ENCODE measurements at regions not wholly inside any gene's neighbourhood (a gene's known extent, or its start where the extent isn't known, plus 50 kb on each side); places are given as distances from the start of the nearest gene placed in this dataset.
"Not testable (repeated sequence)": the region's sequence is repeated elsewhere in the genome, so short reads cannot be mapped to it uniquely, and the experiment has no call there.

DNA sequence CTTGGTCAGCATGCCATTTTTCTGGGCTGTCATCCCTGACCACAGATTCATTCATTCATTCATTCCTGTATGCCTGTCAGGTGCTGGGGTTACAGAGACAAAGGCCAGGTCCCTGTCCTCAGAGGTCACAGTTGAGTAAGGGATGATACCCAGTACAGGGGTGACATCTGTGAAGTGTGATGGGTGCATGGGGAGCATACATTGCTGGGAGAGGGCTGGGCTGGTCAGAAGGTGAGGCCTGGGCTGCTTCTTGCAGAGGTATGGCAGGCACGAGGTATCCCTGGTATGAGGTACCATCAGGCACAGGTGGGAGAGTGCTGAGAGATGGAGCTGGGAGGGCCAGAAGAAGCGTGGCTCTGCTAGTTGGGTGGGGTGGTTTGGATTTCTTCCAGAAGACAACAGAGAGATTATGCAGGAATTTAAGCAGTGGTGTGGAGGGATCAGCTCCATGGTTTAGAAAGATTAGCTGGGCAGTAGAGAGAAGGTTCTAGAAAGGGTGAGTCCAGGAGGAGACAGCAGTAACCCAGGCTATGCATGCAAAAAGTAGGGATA lies 181.9 kb upstream of the HAAO start:
- DNase-seq (ENCODE audit: low read depth): no peak

DNA sequence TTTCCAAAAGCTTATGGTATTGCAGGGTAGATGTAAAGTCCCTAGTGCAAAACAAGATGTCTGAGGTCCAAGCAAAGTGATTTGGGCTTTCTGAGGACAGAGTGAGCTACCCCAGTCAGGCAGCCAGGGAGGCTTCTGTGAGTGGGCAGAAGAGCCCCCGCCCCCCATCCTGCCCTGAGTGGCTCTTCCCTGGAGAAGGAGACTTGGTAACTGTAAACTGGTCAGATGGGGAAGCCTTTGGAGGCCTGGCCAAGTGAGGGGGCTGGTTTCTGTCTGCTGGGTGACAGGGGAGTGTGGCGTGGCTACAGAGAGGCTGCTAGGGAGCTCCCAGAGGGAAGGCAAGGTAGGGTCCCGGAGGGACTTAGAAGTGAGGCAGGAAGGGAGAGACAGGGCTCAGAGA lies 181.3 kb upstream of the HAAO start:
- DNase-seq (ENCODE audit: low read depth): no peak

DNA sequence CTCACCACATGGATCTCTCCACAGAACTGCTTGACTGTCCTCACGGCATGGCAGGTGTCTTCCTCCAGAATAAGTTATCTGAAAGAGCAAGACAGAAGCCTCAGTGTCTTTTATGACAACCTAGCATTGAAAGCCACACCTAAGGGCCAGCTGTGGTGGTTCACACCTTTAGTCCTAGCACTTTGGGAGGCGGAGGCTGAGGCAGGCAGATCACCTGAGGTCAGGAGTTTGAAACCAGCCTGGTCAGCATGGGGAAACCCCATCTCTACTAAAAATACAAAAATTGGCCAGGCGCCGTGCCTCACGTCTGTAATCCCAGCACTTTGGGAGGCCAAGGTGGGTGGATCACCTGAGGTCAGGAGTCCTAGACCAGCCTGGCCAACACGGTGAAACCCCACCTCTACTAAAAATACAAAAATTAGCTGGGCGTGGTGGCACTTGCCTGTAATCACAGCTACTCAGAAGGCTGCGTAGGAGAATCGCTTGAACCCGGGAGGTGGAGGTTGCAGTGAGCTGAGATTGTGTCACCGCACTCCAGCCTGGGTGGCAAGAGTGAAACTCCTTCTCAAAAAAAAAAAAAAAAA lies 180.6 kb upstream of the HAAO start:
- not testable (repeated sequence) for DNase-seq (ENCODE audit: low read depth)

DNA sequence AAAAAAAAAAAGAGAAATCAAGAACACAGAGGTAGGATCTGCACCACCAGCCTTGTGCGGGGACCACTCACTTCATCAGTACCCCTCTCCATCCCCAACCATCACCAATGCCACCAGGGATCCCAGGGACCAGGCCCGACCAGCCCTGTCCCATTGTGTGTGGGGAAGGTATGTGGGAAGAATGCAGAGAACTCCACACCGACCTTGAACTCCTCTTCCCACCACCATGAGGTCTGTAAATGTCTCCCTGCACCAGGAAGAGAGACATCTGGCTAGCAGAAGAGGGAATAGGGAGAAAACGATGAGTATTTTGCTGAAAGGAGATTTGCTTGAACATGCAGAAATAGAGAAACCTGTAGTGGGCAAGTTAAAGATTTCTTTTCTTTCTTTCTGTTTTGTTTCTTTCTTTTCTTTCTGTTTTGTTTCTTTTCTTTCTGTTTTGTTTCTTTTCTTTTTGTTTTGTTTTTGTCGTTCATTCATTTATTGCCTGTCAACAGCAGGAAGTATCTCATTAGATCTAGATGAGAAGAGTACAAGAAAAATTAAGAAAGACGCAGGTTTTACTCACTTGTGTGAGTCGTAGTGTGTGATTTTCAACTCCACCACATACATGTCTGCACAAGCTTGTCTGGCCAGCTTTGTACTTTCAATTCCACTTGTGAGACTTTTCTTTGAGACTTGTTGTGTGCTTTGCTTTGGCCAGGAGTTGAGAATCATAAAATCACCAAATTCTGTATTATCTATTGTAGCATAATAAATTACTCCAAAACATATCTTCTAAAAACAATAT lies 179.8 kb upstream of the HAAO start:
- no peak for DNase-seq (ENCODE audit: low read depth)

DNA sequence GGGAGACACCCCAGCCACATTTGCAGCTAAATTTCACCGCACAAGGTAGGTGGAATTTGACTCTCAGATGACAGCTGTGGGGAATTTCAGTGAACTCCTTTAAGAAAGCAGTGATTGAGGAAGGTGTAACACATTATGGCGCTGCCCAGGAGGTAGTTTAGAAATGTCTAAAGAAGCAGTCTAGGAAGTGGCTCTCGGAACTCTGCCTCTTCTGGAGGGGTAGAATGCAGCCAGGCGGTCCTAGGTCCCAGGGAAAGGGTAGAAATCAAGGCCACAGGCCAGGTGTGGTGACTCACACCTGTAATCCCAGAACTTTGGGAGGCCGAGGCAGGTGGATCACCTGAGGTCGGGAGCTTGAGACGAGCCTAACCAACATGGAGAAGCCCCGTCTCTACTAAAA lies 179.0 kb upstream of the HAAO start:
- no peak for DNase-seq (ENCODE audit: low read depth)

DNA sequence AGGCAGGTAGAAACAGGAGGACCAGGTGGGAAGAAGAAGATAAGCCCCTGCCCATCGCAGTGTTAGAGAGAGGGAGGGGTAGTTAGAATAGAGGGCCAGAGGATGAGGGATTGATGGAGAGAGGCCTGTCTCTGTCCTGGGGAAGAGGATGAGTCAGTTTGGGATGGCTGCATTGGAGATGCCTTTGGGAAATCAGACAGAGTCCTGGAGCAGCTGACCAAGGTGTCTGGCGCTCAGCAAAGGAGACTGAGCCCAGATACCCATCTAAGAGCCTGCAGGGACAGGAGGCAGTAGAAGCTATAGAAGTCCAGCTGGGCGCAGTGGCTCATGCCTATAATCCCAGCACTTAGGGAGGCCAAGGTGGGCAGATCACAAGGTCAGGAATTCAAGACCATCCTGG lies 177.8 kb upstream of the HAAO start:
- no peak for DNase-seq (ENCODE audit: low read depth)

DNA sequence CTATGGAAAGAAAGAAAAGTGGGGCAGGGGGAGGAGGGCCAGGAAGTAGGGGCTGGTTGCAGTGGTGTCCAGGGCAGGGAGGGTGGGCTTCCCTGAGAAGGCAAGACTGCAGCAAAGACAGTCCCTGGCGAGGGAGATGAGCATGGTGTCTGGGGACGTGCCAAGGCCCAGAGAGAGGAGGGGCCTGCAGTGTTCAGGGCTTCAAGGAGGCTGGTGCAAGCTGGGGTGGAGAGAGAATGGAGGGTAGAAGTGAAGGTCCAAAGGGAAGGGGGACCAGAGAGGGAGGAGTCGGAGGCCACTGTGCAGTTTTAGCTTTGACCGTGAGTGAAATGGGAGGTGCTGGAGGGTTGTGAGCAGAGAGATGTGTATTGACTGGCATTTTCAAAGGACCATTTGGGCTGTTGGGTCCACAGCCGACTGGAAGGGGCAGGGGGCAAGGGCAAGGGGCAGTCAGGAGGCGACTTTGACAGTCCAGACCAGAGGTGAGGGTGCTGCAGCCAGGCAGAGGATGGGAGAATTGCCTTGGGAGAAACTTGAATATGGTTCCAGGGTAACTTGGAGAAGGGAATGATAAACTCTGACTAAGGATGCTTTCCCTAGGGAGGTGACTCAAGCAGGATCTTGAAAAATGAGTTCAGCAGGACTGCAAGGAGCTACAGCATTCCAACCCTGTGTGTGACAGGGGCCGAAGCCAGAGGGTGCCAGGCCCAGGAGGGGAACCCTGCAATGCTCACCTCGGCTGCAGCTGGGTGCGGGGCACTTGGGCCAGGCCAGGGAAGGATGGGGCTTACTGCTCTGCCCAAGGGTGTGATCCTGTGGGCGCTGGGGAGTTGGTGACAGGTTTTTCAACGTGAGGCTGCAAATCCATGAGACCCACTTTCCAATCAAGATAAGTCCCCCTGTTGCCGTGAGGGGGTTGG lies 177.1 kb upstream of the HAAO start:
- no peak for DNase-seq (ENCODE audit: low read depth)

DNA sequence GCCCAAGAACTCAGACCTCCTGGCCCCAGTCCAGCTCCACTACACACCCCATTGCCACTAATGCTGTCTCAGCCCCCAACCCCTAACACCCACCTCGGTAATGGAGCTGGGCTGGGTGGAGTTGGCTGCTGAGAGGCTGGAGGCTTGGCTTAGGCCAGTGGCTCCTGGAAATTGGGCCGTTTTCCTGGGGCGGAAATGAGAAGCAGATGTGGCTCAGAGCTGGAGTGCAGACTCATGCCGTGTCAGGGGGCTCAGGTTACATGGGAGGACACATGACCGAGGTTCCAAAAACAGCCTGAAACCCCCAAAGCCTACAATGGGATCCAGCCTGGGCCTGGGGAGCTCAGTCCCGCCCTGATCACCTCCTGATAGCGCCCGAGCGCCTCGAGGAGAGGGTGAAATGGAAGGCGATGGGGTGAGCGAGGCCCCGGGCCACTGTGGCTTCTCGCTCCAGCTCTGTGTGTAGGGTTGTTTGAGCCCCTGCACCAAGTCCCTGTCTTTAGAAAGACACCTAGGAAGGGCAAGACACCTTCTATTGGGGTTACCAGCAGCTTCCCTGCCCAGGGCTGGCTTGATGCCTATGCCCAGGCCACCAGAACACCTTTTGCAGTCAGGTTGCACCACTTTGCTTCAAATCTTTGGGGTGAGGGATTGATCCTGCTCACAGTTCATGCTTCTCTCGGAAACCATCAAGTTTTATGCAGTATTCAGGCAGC lies 175.7 kb upstream of the HAAO start:
- DNase-seq (ENCODE audit: low read depth): no peak

DNA sequence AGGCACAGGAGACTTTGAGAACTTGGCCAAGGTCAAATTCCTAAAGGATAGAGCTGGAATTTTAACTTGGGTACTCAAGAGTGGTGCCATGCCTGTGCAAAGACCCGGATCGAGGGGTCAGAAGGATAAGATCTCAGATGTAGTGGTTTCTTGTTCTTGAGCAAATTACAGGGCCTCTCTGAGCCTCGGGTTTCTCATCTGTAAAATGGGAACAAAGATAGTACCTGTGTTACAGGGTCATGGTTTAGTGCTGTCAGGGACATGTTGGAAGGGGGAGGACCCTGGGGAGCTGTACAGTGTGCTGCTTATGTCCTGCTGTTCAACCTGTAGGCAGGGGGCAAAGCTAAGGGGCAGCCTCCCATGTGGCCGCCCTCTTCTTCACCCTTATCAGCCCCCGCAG lies 173.5 kb upstream of the HAAO start:
- no peak for DNase-seq (ENCODE audit: low read depth)

DNA sequence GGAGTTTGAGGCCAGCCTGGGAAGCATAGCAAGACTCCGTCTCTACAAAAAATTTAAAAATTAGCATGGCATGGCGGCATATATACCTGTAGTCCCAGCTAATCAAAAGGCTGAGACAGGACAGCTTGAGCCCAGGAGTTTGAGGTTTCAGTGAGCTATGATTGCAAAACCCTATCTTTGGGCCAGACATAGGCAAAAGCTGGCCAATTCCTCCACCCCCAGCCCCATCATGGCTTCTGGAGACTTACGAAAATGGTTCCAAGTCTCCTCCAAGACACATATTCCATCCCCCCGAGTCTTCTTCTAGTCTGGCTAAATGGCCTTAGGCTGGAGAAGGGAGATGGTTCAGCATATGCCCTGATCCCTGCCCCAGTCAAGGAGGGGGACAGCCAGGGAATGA lies 172.8 kb upstream of the HAAO start:
- no peak for DNase-seq (ENCODE audit: low read depth)

DNA sequence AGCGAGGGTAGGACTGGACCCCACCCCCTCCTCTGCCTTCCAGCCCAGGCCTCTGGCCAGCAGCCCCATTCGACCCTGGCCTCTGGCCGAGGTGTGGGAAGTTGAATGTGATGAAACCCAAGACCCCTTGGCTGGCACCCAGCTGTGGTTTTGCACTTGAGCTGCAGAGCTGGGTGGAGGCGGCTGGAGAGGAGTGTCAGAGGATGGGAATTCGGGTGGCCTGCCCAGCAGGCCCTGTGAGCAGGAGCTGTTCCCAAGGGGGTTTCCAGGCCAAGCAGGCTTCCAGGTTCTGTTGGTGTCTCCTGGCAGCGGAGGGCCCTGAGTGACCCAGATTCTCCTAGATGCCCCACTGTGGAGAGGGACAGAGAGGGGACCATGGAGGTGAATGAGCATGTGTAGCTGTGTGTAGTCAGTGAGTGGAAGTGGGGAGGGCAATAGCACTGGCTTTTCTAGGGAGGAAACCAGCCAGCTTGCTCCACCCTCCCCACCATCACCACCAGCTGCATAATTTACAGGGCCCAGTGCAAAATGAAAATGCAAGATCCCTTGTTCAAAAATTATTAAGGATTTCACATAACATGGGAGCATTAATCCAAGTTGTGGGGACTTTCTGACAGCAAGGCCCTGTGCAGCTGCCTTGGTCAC lies 172.2 kb upstream of the HAAO start:
- DNase-seq (ENCODE audit: low read depth): no peak

DNA sequence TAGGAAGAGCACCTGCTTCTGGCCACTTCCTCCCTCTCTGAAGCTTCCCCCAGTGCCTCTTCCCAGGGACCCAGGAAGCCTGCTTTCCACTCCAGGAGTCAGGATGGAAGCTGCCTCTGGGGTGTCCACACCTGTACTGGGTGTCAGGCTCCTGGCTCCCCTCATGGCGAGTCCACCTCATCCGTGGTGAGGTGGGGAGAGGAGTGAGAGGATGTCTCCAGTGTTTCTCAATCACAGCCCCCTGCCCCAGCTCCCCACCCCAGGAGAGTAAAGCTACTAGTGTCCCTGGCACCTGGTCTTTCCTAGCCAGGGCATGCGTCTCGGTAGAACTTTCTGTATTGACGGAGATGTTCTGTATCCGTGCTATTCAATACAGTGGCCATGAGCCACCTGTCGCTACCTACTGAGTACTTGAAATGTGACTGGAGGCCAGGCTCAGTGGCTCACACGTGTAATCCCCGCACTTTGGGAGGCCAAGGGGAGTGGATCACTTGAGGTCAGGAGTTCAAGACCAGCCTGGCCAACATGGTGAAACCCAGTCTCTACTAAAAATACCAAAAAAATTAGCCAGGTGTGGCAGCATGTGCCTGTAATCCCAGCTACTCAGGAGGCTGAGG lies 171.2 kb upstream of the HAAO start:
- DNase-seq (ENCODE audit: low read depth): no peak

DNA sequence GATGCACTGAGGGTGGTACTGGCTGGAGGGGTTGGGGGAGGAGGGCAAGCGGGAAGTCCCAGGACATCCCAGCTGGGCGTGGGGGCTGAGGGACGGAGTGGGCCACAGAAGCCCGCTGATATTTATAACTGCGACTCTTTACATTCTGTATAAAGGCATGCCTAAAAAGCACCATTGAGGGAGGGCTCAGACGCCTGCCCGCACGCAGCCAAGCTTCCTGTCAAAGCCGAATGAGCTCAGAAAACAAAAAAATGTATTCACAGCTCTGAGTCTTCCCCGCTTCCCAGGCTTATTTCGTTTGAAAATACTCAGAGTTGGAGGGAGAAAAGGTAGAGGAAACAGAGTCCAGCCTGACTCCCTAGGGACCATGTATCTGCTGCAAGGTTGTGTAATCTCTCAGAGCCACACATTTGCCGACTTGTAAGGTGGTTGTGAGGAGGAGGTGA lies 170.1 kb upstream of the HAAO start:
- DNase-seq (ENCODE audit: low read depth): no peak

DNA sequence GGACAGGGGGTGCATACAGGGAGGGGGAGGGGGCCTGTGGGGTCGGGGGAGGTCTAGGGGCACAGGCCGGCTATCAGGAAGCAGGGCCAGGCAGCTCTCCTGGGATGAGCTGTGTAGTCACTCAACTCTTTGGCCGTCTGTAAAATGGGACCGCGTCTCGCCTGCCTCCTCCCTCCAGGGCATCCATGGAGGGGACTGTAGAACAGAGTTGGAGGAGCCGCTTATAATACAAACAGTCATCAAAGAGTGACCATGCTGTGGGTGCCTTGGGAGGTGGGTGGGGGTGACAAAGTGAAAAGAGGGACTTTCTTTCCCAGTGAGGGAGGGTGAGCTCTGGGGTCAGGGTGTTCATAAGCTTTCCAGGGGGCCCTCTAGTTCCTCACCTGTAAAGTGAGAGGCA lies 169.6 kb upstream of the HAAO start:
- no peak for DNase-seq (ENCODE audit: low read depth)

DNA sequence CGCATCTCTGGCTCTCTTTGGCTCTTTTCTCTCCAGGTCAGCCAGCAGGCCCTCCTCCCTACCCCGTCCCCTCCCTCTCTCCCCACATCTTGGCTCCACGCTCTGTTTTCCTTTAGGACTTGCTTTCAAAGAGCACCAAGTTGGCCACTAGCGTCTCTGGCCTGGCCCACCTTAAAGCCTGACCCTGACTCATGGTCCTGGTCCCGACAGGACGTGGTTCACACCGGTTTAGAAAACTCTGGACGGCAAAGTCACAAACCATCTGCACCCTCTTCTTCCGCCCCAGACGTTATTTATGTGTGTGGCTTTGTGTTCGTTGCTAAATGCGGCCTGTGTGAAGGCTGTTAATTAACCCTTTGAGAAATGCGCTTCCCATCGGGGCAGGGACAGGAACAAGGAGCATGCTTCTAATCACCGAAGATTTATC lies 169.0 kb upstream of the HAAO start:
- DNase-seq (ENCODE audit: low read depth): no peak

DNA sequence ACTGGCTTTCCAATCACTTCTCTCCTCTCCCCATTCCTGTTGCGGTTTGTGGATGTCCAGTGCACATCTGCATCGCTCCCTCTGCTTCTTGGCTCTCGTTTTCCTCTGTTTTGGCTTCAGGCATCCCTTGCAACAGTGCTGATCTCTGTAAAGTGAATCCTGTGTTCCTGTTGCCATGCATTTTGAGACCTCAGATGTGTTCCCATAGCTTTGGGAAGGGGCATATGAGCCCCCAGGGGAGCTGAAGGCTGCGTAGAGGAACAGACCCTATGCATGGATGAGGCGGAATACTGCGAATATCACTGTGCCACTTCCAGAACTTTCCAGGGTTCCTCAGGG lies 168.4 kb upstream of the HAAO start:
- DNase-seq (ENCODE audit: low read depth): no peak

DNA sequence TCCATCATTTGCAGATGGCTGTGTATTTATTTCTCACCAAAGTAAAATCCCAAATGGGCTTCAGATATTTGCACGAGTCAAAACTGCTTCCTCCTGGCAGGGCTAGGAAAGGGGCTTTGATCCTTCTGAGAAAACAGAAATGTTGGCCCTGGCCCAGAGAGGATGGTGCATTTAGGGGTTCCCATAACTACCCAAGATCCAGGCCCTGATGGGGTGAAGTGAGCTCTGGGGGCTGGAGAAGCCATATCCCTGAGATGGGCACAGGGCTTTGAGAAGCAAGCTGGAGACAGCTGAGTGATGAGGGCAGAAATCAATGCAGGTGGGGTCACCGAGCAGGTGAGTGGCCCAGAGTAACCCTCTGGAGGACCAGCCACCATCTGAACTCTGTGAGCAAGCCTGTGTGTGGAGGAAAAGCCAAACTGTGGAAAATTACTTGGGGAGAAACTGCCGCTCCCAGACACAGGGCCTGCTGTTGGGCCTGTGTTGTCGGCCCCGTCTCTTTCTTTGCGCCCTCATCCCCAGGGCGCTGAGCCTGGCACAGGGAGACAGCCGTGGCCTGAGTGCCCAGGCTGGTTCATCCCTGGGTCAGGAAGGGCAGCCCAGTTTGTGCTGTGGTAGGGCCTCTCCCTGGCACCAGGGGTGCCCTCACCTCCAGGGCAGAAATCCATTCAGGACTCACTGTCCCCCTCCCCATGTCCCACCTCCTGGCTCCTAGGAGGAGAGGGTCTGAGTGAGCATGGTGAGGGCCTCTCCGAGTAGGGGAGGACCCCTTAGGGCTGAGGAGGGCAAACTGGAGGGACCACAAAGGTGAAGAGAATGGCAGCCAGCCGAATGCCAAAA lies 167.8 kb upstream of the HAAO start:
- DNase-seq (ENCODE audit: low read depth): no peak

DNA sequence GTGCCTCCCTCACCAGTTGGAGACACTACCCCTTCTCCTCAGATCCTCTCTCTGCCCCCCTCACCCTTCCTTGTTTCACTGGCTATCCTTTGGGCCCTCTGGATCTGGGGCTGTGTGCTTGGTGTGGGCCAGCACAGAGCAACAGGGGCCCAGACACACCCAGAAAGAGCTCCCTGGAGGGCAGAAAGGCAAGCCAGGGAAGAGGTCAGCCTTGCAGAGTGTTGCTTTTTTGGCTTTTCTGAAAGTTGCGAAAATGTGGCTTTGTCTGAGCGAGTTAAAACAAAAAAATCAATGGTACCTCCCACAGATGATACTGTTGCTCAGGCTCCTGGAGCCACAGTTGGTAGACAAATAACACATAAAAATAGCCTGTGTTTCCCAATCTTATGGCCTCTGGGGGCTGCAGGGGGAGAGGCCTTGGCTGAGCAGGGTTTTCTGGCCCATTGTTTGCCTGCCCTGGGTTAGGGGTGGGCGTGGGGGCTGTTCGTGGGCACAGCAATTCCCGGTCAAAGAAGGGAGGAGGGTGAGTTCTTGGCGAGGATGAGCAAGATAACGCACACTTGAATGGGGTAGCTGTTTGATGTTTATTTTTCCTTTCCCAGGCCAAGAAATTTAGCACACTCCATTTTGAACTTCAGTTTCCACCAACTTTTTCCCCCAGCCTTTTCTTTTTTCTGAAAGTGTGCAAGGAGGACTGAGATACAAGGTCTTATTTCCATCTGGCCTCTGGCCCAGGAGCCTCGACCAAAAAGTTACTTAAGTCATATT lies 167.0 kb upstream of the HAAO start:
- no peak for DNase-seq (ENCODE audit: low read depth)

DNA sequence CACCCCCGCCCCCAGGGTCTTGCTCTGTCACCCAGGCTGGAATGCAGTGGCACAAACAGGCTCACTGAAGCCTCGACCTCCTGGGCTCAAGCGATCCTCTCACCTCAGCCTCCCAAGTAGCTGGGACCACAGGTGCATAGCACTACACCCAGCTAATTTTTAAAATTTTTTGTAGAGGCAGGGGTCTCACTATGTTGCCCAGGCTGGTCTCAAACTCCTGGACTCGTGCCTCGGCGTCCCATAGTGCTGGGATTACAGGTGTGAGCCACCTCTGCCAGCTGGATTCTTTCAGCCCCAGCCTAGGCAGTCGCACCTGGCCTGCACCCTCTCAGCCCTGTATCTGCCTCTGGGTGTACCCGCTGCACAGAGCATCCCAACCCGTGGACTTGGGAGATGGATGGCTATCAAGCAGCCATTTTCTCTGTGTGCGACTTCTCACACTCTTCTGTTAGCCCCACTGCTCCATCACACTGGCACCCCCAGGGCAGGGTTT lies 166.4 kb upstream of the HAAO start:
- DNase-seq (ENCODE audit: low read depth): no peak
